OCI-LY7 (cell line): ENCODE measurements at regions not wholly inside any gene's neighbourhood (a gene's known extent, or its start where the extent isn't known, plus 50 kb on each side); places are given as distances from the start of the nearest gene placed in this dataset.

Source experiments
- CTCF ChIP-seq: fragments of 200-600 bp; sonication (generic); conservative IDR thresholded peaks from 2 replicates; pipeline ENCODE4 v1.5.1; 2014; ENCODE audit warnings: mild to moderate bottlenecking, antibody characterized with exemption, low read length, moderate library complexity, mixed read lengths
- EZH2phosphoT487 ChIP-seq: fragments of 200-600 bp; sonication (generic); IDR thresholded peaks from 2 replicates; pipeline ENCODE4 v1.6.1; 2018; ENCODE audit warnings: low read depth, borderline replicate concordance, mild to moderate bottlenecking, mixed run types, antibody characterized with exemption, low read length, moderate library complexity, mixed read lengths

DNA sequence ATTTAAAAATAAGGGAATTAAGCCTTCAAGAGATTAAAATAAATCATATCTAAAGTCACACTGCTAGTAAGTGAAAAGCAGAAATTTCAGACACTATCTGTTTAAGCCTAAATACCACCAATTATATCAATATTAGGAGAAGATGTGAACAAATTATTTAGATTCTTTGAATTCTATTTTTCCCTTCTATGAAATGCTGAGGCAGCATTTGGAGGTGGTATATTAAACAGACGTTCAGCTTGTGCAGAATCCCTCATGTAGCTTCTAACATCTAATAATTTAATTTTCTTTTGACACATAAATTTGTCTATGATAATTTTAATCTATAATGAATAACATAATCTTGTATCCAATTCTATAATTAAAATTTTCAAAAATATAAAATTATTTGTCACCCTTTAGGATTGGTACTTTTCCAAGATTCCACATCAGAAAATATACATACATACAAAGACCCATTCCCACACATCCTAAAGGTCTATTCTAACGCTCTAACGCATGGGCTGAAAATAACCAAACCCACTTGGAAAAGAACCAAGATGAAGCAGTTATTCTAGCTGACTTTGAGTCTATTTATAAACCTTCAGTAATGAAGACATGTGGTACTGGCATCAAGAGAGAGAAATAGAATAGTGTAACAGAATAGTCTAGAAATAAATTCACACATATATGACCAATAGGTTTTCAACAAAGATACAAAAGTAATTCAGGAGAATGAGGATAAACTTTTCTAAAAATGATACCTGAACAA, 751.8 kb downstream of the GALC start:
- TF ChIP-seq CTCF (no peak), EZH2phosphoT487 (no peak)
